Kidney epithelial cell (primary cell): ENCODE measurements at regions not wholly inside any gene's neighbourhood (a gene's known extent, or its start where the extent isn't known, plus 50 kb on each side); places are given as distances from the start of the nearest gene placed in this dataset.
"Not testable (repeated sequence)": the region's sequence is repeated elsewhere in the genome, so short reads cannot be mapped to it uniquely, and the experiment has no call there.

Experiments used
- DNase-seq: peaks from one replicate; pipeline ENCODE4 v3.0.0-alpha.2; 2010; ENCODE audit warnings: low read depth
- H3K27me3 ChIP-seq: 2 replicates; pipeline ENCODE4 v1.6.0; 2011; ENCODE audit warnings: low read length; ENCODE audit not compliant: control insufficient read depth, insufficient read depth
- H3K36me3 ChIP-seq: 2 replicates; pipeline ENCODE4 v1.5.1; 2011; ENCODE audit warnings: low read length; ENCODE audit not compliant: control insufficient read depth, insufficient read depth
- H3K4me3 ChIP-seq: 2 replicates; pipeline ENCODE4 v1.5.1; 2011; ENCODE audit warnings: low read depth, mild to moderate bottlenecking, control low read depth, low read length
- CTCF ChIP-seq: IDR thresholded peaks from 2 replicates; pipeline ENCODE4 v1.5.1; 2011; ENCODE audit warnings: mild to moderate bottlenecking, moderate library complexity, low read length, control low read depth, inconsistent platforms; ENCODE audit not compliant: insufficient read depth, poor library complexity, severe bottlenecking

GRCh38 chr12:94916663-94917062 is 86.8 kb downstream of the NDUFA12 start:
- TF ChIP-seq CTCF = no peak
- Histone ChIP-seq H3K36me3 (no peaks in the 10 kb centered on the region), H3K27me3 (no peaks in the 10 kb centered on the region)

GRCh38 chr12:94909663-94910062 is 93.8 kb downstream of the NDUFA12 start:
- H3K27me3 ChIP-seq = no peaks in the 10 kb centered on the region
- no peak overlapping the region for H3K4me3 ChIP-seq
- no peaks in the 10 kb centered on the region for H3K36me3 ChIP-seq
- DNase-seq = no peak
- TF ChIP-seq CTCF = no peak

More at GRCh38 chr12:94916663-94917062, 86.8 kb downstream of the NDUFA12 start:
- no peak overlapping the region for H3K4me3 ChIP-seq
- no peak for DNase-seq

DNA sequence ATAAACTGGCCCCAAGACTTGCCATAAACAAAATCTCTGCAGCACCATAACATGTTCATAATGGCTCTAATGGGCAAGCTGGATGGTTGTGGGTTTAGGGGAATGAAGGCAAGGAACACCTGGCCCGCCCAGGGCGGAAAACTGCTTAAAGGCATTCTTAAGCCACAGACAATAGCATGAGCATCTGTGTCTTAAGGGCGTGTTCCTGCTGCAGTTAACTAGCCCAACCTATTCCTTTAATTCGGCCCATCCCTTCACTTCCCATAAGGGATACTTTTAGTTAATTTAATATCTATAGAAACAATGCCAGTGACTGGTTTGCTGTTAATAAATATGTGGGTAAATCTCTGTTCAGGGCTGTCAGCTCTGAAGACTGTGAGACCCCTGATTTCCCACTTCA is 97.7 kb downstream of the NDUFA12 start:
- not testable (repeated sequence) for DNase-seq, H3K4me3 ChIP-seq, H3K36me3 ChIP-seq, H3K27me3 ChIP-seq

DNA sequence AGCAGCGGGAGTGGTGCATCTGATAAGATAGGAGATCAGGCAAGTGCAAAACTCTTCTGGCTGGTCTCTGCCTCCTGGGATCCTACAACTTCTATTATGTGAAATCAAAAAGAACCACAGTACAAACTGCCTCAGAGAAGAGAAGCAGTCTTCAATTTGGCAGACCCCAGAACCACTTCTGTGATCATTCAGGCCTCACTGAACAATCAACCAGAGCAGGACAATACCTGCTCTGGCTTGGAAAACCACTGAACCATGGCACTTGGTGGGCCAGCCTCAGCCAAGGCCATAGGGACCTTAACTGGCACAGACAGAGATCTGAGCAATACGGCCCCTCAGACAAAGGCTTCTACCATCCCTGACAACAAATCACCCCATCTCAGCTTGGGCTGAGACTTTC is 103.0 kb downstream of the NDUFA12 start:
- TF ChIP-seq CTCF = no peak
- Histone ChIP-seq H3K36me3 (no peaks in the 10 kb centered on the region), H3K27me3 (no peaks in the 10 kb centered on the region), H3K4me3 (no peak overlapping the region)
- DNase-seq = no peak

- TF ChIP-seq CTCF = peak; percentile 38
- no peak for DNase-seq
- Histone ChIP-seq H3K27me3 (no peaks in the 10 kb centered on the region), H3K36me3 (no peaks in the 10 kb centered on the region), H3K4me3 (no peak overlapping the region)
Measured at GRCh38 chr12:94898388-94898787, 105.1 kb downstream of the NDUFA12 start.

GRCh38 chr12:94892544-94893267 is 110.8 kb downstream of the NDUFA12 start:
- H3K27me3 ChIP-seq = no peaks in the 10 kb centered on the region
- DNase-seq = no peak
- no peak for TF ChIP-seq CTCF
- no peak overlapping the region for H3K4me3 ChIP-seq
- no peaks in the 10 kb centered on the region for H3K36me3 ChIP-seq
